ENCODE measurements at regions not wholly inside any gene's neighbourhood (a gene's known extent, or its start where the extent isn't known, plus 50 kb on each side); places are given as distances from the start of the nearest gene placed in this dataset.

- DNase-seq (ENCODE audit: low read depth in 4 of 6, low spot score in 6 of 6), result peak in 1 of 6 donors; percentile 5
- no peaks in the 10 kb centered on the region for H3K9me3 ChIP-seq (ENCODE audit: control insufficient read depth, insufficient read depth, low read length)
- no peak overlapping the region for H3K4me3 ChIP-seq (ENCODE audit: low read depth, low read length)
- no peaks in the 10 kb centered on the region for H3K4me1 ChIP-seq (ENCODE audit: control insufficient read depth, insufficient read depth, low read length)
- H3K36me3 ChIP-seq (ENCODE audit: control insufficient read depth, insufficient read depth, low read length), result no peaks in the 10 kb centered on the region
- no peaks in the 10 kb centered on the region for H3K27me3 ChIP-seq (ENCODE audit: control insufficient read depth, insufficient read depth, low read length)
- no CpG with 5 or more reads among the region's 3 CpGs for WGBS (ENCODE audit: insufficient coverage)
- H3K27ac ChIP-seq (ENCODE audit: low read depth, low read length), result no peak overlapping the region
These were observed 348.7 kb upstream of the MANEA start for GRCh38 chr6:95228636-95229035.

- H3K36me3 ChIP-seq (ENCODE audit: control insufficient read depth, insufficient read depth, low read length), result no peaks in the 10 kb centered on the region
- no peak overlapping the region for H3K4me3 ChIP-seq (ENCODE audit: low read depth, low read length)
- DNase-seq (ENCODE audit: low read depth in 4 of 6, low spot score in 6 of 6), result peak in 1 of 6 donors; percentile 10
- no peak overlapping the region for H3K27ac ChIP-seq (ENCODE audit: low read depth, low read length)
- WGBS (ENCODE audit: insufficient coverage), result no CpG with 5 or more reads among the region's 2 CpGs
- H3K27me3 ChIP-seq (ENCODE audit: control insufficient read depth, insufficient read depth, low read length), result no peaks in the 10 kb centered on the region
- no peaks in the 10 kb centered on the region for H3K4me1 ChIP-seq (ENCODE audit: control insufficient read depth, insufficient read depth, low read length)
- H3K9me3 ChIP-seq (ENCODE audit: control insufficient read depth, insufficient read depth, low read length), result no peaks in the 10 kb centered on the region
These were observed 347.1 kb upstream of the MANEA start for GRCh38 chr6:95230071-95230740.

DNA sequence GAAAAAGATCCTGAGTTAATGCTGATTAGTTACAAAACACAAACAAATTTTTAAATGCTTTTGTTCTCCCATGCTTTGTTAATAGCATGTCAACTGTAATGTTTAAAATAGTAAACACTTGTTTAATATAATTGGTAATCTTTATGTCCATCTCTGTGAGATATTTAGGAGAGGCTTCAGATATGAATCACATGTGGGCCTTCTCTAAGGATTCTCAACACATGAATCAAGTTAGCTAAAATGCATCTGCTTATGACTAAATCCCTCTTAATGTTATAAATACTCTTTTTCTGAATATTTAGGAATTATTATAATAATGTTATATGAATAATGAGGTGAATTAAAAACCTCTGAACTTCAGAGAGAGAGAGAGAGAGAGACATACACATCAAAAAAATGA, 345.9 kb upstream of the MANEA start:
- no peak for DNase-seq (ENCODE audit: low read depth in 4 of 6, low spot score in 6 of 6)
- Histone ChIP-seq H3K4me1 (ENCODE audit: control insufficient read depth, insufficient read depth, low read length) (no peaks in the 10 kb centered on the region), H3K9me3 (ENCODE audit: control insufficient read depth, insufficient read depth, low read length) (no peaks in the 10 kb centered on the region), H3K36me3 (ENCODE audit: control insufficient read depth, insufficient read depth, low read length) (no peaks in the 10 kb centered on the region), H3K4me3 (ENCODE audit: low read depth, low read length) (no peak overlapping the region), H3K27ac (ENCODE audit: low read depth, low read length) (no peak overlapping the region), H3K27me3 (ENCODE audit: control insufficient read depth, insufficient read depth, low read length) (no peaks in the 10 kb centered on the region)

GRCh38 chr6:95232446-95232845, 344.9 kb upstream of the MANEA start:
- DNase-seq (ENCODE audit: low read depth in 4 of 6, low spot score in 6 of 6), result no peak
- Histone ChIP-seq H3K4me1 (ENCODE audit: control insufficient read depth, insufficient read depth, low read length) (no peaks in the 10 kb centered on the region), H3K9me3 (ENCODE audit: control insufficient read depth, insufficient read depth, low read length) (no peaks in the 10 kb centered on the region), H3K27me3 (ENCODE audit: control insufficient read depth, insufficient read depth, low read length) (no peaks in the 10 kb centered on the region), H3K27ac (ENCODE audit: low read depth, low read length) (no peak overlapping the region), H3K4me3 (ENCODE audit: low read depth, low read length) (no peak overlapping the region), H3K36me3 (ENCODE audit: control insufficient read depth, insufficient read depth, low read length) (no peaks in the 10 kb centered on the region)
- 100% methylated on average over 2 of the region's 4 CpGs for WGBS (ENCODE audit: insufficient coverage)

DNA sequence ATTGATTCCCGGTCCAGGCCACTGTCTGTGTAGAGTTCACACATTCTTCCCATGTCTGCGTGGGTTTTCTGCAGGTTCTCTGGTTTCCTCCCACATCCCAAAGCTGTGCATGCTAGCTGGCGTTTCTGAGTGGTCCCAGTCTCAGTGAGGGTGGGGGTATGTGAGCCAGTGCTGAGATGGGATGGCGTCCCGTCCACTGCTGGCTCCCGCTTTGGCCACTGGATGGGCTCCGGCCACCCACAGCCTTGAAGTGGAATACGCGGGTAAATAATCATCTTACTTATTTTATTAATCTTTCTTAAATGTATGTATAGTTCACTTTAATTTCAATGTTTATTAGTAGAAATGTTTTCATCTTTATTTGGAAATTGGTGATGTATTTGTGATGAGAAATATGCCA, 343.5 kb upstream of the MANEA start:
- no peaks in the 10 kb centered on the region for H3K27me3 ChIP-seq (ENCODE audit: control insufficient read depth, insufficient read depth, low read length)
- no peaks in the 10 kb centered on the region for H3K36me3 ChIP-seq (ENCODE audit: control insufficient read depth, insufficient read depth, low read length)
- no peaks in the 10 kb centered on the region for H3K9me3 ChIP-seq (ENCODE audit: control insufficient read depth, insufficient read depth, low read length)
- H3K27ac ChIP-seq (ENCODE audit: low read depth, low read length), result no peak overlapping the region
- no peak for DNase-seq (ENCODE audit: low read depth in 4 of 6, low spot score in 6 of 6)
- 100% methylated on average over 2 of the region's 9 CpGs for WGBS (ENCODE audit: insufficient coverage)
- no peak overlapping the region for H3K4me3 ChIP-seq (ENCODE audit: low read depth, low read length)
- no peaks in the 10 kb centered on the region for H3K4me1 ChIP-seq (ENCODE audit: control insufficient read depth, insufficient read depth, low read length)

DNA sequence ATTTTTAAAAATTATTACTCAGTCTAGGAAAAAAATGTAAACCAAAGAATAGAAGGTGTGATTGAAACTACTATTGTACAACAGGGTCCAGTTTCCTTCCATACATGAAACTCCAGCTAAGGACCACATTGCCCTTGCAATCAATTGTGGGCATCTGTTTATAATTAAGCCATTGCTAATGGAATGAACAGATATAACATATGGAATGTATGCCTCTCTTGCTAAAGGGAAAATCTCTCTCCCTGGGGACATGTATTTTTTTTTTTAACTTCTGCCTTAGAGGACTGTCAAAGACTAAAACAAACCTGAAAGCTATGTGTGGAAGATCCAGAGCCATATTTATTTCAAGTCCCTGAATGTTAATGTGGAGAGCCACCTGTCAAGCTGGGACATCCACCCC, 336.8 kb upstream of the MANEA start:
- DNase-seq (ENCODE audit: low read depth in 4 of 6, low spot score in 6 of 6), result no peak
- Histone ChIP-seq H3K27ac (ENCODE audit: low read depth, low read length) (no peak overlapping the region), H3K4me3 (ENCODE audit: low read depth, low read length) (no peak overlapping the region), H3K27me3 (ENCODE audit: control insufficient read depth, insufficient read depth, low read length) (no peaks in the 10 kb centered on the region), H3K9me3 (ENCODE audit: control insufficient read depth, insufficient read depth, low read length) (no peaks in the 10 kb centered on the region), H3K4me1 (ENCODE audit: control insufficient read depth, insufficient read depth, low read length) (no peaks in the 10 kb centered on the region), H3K36me3 (ENCODE audit: control insufficient read depth, insufficient read depth, low read length) (no peaks in the 10 kb centered on the region)

GRCh38 chr6:95242560-95242959, 334.8 kb upstream of the MANEA start:
- no peak for DNase-seq (ENCODE audit: low read depth in 4 of 6, low spot score in 6 of 6)
- Histone ChIP-seq H3K27me3 (ENCODE audit: control insufficient read depth, insufficient read depth, low read length) (no peaks in the 10 kb centered on the region), H3K9me3 (ENCODE audit: control insufficient read depth, insufficient read depth, low read length) (no peaks in the 10 kb centered on the region), H3K36me3 (ENCODE audit: control insufficient read depth, insufficient read depth, low read length) (no peaks in the 10 kb centered on the region), H3K27ac (ENCODE audit: low read depth, low read length) (no peak overlapping the region), H3K4me3 (ENCODE audit: low read depth, low read length) (no peak overlapping the region), H3K4me1 (ENCODE audit: control insufficient read depth, insufficient read depth, low read length) (no peaks in the 10 kb centered on the region)
- WGBS (ENCODE audit: insufficient coverage), result no CpG with 5 or more reads among the region's 1 CpG

DNA sequence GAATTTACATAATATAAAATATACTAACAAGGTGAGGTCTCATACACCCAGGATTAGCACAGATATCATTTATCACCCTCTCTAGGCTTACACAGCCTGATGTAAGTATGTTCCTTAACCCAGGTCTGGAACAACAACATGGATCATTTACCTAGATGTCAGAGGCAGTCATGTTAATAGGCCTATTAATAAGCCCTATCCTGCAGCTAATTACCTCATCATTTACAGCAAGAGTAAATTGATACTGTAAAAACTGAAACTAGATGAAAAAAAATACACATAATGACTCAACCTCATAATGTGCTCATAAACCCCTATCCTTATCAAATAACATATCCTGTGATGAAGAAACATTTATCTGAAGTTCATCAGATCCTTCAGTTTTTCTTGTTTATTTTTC, 334.3 kb upstream of the MANEA start:
- Histone ChIP-seq H3K27ac (ENCODE audit: low read depth, low read length) (no peak overlapping the region), H3K36me3 (ENCODE audit: control insufficient read depth, insufficient read depth, low read length) (no peaks in the 10 kb centered on the region), H3K4me1 (ENCODE audit: control insufficient read depth, insufficient read depth, low read length) (no peaks in the 10 kb centered on the region), H3K27me3 (ENCODE audit: control insufficient read depth, insufficient read depth, low read length) (no peaks in the 10 kb centered on the region), H3K9me3 (ENCODE audit: control insufficient read depth, insufficient read depth, low read length) (no peaks in the 10 kb centered on the region), H3K4me3 (ENCODE audit: low read depth, low read length) (no peak overlapping the region)
- peak in 1 of 6 donors; percentile 10 for DNase-seq (ENCODE audit: low read depth in 4 of 6, low spot score in 6 of 6)

DNA sequence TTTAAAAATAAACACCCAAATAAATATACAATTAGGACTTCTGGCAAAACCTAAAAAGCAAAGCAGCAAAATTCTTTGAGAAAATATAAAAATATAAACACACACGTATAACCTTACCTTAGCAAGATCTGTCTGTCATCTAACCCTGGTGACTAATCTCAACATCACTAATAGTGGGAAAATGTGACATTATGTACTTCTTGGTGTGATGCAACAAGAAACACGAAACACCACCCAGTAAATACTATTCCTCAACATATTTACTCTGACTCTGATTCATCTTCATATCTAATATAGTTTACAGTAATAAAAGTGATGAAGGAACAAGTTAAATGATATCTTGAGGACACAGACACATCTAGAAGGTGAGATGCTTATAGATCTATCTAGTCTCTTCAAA, 332.6 kb upstream of the MANEA start:
- H3K9me3 ChIP-seq (ENCODE audit: control insufficient read depth, insufficient read depth, low read length), result no peaks in the 10 kb centered on the region
- H3K27me3 ChIP-seq (ENCODE audit: control insufficient read depth, insufficient read depth, low read length), result no peaks in the 10 kb centered on the region
- H3K27ac ChIP-seq (ENCODE audit: low read depth, low read length), result no peak overlapping the region
- H3K36me3 ChIP-seq (ENCODE audit: control insufficient read depth, insufficient read depth, low read length), result no peaks in the 10 kb centered on the region
- no peaks in the 10 kb centered on the region for H3K4me1 ChIP-seq (ENCODE audit: control insufficient read depth, insufficient read depth, low read length)
- WGBS (ENCODE audit: insufficient coverage), result no CpG with 5 or more reads among the region's 2 CpGs
- no peak for DNase-seq (ENCODE audit: low read depth in 4 of 6, low spot score in 6 of 6)
- H3K4me3 ChIP-seq (ENCODE audit: low read depth, low read length), result no peak overlapping the region

GRCh38 chr6:95248499-95248898, 328.8 kb upstream of the MANEA start:
- no peak overlapping the region for H3K27ac ChIP-seq (ENCODE audit: low read depth, low read length)

More at GRCh38 chr6:95248499-95248898, 328.8 kb upstream of the MANEA start:
- no CpG with 5 or more reads among the region's 4 CpGs for WGBS (ENCODE audit: insufficient coverage)
- DNase-seq (ENCODE audit: low read depth in 4 of 6, low spot score in 6 of 6), result peak in 3 of 6 donors; percentile 8 to 86 (median 40)
- no peaks in the 10 kb centered on the region for H3K4me1 ChIP-seq (ENCODE audit: control insufficient read depth, insufficient read depth, low read length)
- no peak overlapping the region for H3K4me3 ChIP-seq (ENCODE audit: low read depth, low read length)
- no peaks in the 10 kb centered on the region for H3K36me3 ChIP-seq (ENCODE audit: control insufficient read depth, insufficient read depth, low read length)
- no peaks in the 10 kb centered on the region for H3K9me3 ChIP-seq (ENCODE audit: control insufficient read depth, insufficient read depth, low read length)
- H3K27me3 ChIP-seq (ENCODE audit: control insufficient read depth, insufficient read depth, low read length), result no peaks in the 10 kb centered on the region
